A549 (cell line): ENCODE measurements at regions not wholly inside any gene's neighbourhood (a gene's known extent, or its start where the extent isn't known, plus 50 kb on each side); places are given as distances from the start of the nearest gene placed in this dataset.

Source experiments
- ATAC-seq, 2 experiments: fragments of 200-7000 bp in 1 of 2; fragments of >200 bp in 1 of 2; cut with Nextera tagmentation in 1 of 2; cut with Tn5 transposase in 1 of 2; 3 replicates each; pipeline versions ENCODE4 v1.8.0 to v1.9.1; 2018 to 2020; ENCODE audit warnings: mild to moderate bottlenecking in 1 of 2, moderate library complexity in 1 of 2
- CTCF ChIA-PET: fragments of 300-600 bp; sonication (Branson Sonifier 250); formaldehyde crosslinking; extraction: SDS; loops from one replicate; lab custom pipeline; 2021; ENCODE audit warnings: antibody characterized with exemption, inconsistent platforms; lab: Yijun Ruan, JAX
- POLR2A ChIA-PET: fragments of 350-600 bp; formaldehyde crosslinking; extraction: SDS; loops from one replicate; lab custom pipeline; 2021; ENCODE audit warnings: antibody characterized with exemption, inconsistent platforms; lab: Yijun Ruan, JAX
- DNase-seq, 2 experiments: peaks; one replicate each; pipeline versions ENCODE4 v3.0.0 to v3.0.0-alpha.2; 2011 to 2016; ENCODE audit warnings: low read depth in 1 of 2, low spot score in 1 of 2
- FAIRE-seq: peaks from 2 replicates; lab custom pipeline; 2011; peaks lifted over from hg19 to GRCh38; lab: Jason Lieb, UNC
- H3K27ac ChIP-seq, 2 experiments: fragments of >200 bp; sonication (Bioruptor Twin); formaldehyde crosslinking; 3 replicates each; pipeline ENCODE4 v1.5.1; 2016 to 2017
- H3K4me1 ChIP-seq: fragments of >200 bp; sonication (Bioruptor Twin); formaldehyde crosslinking; 3 replicates; pipeline ENCODE4 v1.6.1; 2016
- H3K4me2 ChIP-seq: fragments of >200 bp; sonication (Bioruptor Twin); formaldehyde crosslinking; 3 replicates; pipeline ENCODE4 v1.6.1; 2016
- H3K4me3 ChIP-seq: fragments of >200 bp; sonication (Bioruptor Twin); formaldehyde crosslinking; 3 replicates; pipeline ENCODE4 v1.5.1; 2016
- H3K9me3 ChIP-seq: fragments of >200 bp; sonication (Bioruptor Twin); formaldehyde crosslinking; 3 replicates; pipeline ENCODE4 v1.6.1; 2016
- BHLHE40 ChIP-seq: IDR thresholded peaks from 2 replicates; pipeline ENCODE4 v1.6.1; 2012; ENCODE audit warnings: low read depth, low read length, inconsistent platforms
- CBX8 ChIP-seq: fragments of 200-600 bp; sonication (generic); IDR thresholded peaks from 2 replicates; pipeline ENCODE4 v1.6.1; 2016
- CEBPB ChIP-seq, 2 experiments: fragments of >200 bp in 1 of 2; sonication (Bioruptor Twin) in 1 of 2; formaldehyde crosslinking in 1 of 2; IDR thresholded peaks; 2 replicates each; pipeline ENCODE4 v1.6.1; 2012 to 2016
- CHD2 ChIP-seq: fragments of 150-350 bp; IDR thresholded peaks from 2 replicates; pipeline ENCODE4 v1.6.1; 2014; ENCODE audit warnings: low read length; ENCODE audit not compliant: partially characterized antibody
- EHMT2 ChIP-seq: fragments of 200-600 bp; sonication (generic); IDR thresholded peaks from 2 replicates; pipeline ENCODE4 v1.6.1; 2016; ENCODE audit warnings: antibody characterized with exemption, low read depth, mild to moderate bottlenecking, moderate library complexity
- EP300 ChIP-seq, 2 experiments: fragments of >200 bp; sonication (Bioruptor Twin); formaldehyde crosslinking; IDR thresholded peaks; 2 replicates in 1 of 2; 3 replicates in 1 of 2; pipeline ENCODE4 v1.6.1; 2016 to 2017
- ESRRA ChIP-seq: fragments of 150-350 bp; IDR thresholded peaks from 2 replicates; pipeline ENCODE4 v1.6.1; 2014; ENCODE audit warnings: mild to moderate bottlenecking, low read length, borderline replicate concordance
- FOSL2 ChIP-seq, 2 experiments: fragments of 450-650 bp in 1 of 2; fragments of >200 bp in 1 of 2; sonication (Bioruptor Twin) in 1 of 2; formaldehyde crosslinking; IDR thresholded peaks; 2 replicates each; pipeline versions ENCODE4 v1.5.0 to v1.6.1; 2016 to 2020; ENCODE audit warnings: mild to moderate bottlenecking in 1 of 2, moderate library complexity in 1 of 2
- FOXS1 ChIP-seq: fragments of 250-450 bp; sonication (Bioruptor Pico); IDR thresholded peaks from 2 replicates; pipeline ENCODE4 v1.5.0; 2020; ENCODE audit warnings: mild to moderate bottlenecking, moderate library complexity
- HOXA7 ChIP-seq: fragments of 250-450 bp; sonication (Bioruptor Pico); IDR thresholded peaks from 2 replicates; pipeline ENCODE4 v1.5.0; 2020; ENCODE audit warnings: mild to moderate bottlenecking, moderate library complexity
- JUN ChIP-seq, 2 experiments: fragments of >200 bp; sonication (Bioruptor Twin); formaldehyde crosslinking; IDR thresholded peaks; 2 replicates in 1 of 2; 3 replicates in 1 of 2; pipeline ENCODE4 v1.6.1; 2016 to 2017
- JUNB ChIP-seq: fragments of >200 bp; sonication (Bioruptor Twin); formaldehyde crosslinking; IDR thresholded peaks from 2 replicates; pipeline ENCODE4 v1.6.1; 2016
- KDM1A ChIP-seq: fragments of 200-600 bp; sonication (generic); IDR thresholded peaks from 2 replicates; pipeline ENCODE4 v1.6.1; 2016; ENCODE audit warnings: low read depth, mild to moderate bottlenecking
- KDM5A ChIP-seq: fragments of 200-600 bp; sonication (generic); IDR thresholded peaks from 2 replicates; pipeline ENCODE4 v1.6.1; 2016; ENCODE audit warnings: antibody characterized with exemption, mild to moderate bottlenecking
- MYC ChIP-seq: IDR thresholded peaks from 2 replicates; pipeline ENCODE4 v1.6.1; 2012; ENCODE audit warnings: mild to moderate bottlenecking, inconsistent platforms, low read length, improper control_type of control experiment, borderline replicate concordance
- NPAS2 ChIP-seq: fragments of 250-450 bp; sonication (Bioruptor Pico); IDR thresholded peaks from 2 replicates; pipeline ENCODE4 v1.8.0; 2022; ENCODE audit warnings: mild to moderate bottlenecking, moderate library complexity, borderline replicate concordance
- POLR2AphosphoS2 ChIP-seq: conservative IDR thresholded peaks from 2 replicates; pipeline ENCODE4 v1.6.1; 2012; ENCODE audit warnings: low read length, improper control_type of control experiment, inconsistent platforms
- SMC3 ChIP-seq: fragments of >200 bp; sonication (Bioruptor Twin); formaldehyde crosslinking; IDR thresholded peaks from 3 replicates; pipeline ENCODE4 v1.6.1; 2018; ENCODE audit warnings: inconsistent platforms
- TFCP2L1 ChIP-seq: fragments of 250-450 bp; sonication (Bioruptor Pico); IDR thresholded peaks from 2 replicates; pipeline ENCODE4 v1.5.0; 2021; ENCODE audit warnings: mild to moderate bottlenecking
- ZC3H11A ChIP-seq: fragments of 450-650 bp; IDR thresholded peaks from 2 replicates; pipeline ENCODE4 v1.6.1; 2014; ENCODE audit warnings: antibody characterized with exemption, mild to moderate bottlenecking
- ZFP36 ChIP-seq: fragments of 450-650 bp; IDR thresholded peaks from 2 replicates; pipeline ENCODE4 v1.6.1; 2014; ENCODE audit warnings: borderline replicate concordance; ENCODE audit not compliant: partially characterized antibody
- ZSCAN20 ChIP-seq: fragments of 250-450 bp; sonication (Bioruptor Pico); IDR thresholded peaks from 2 replicates; pipeline ENCODE4 v1.8.0; 2022; ENCODE audit warnings: mild to moderate bottlenecking, moderate library complexity
- WGBS: methylation state at CpG from one replicate; pipeline ENCODE4 v1.1.6; 2017; ENCODE audit errors: missing lambda C conversion rate; 5-methylcytosine and 5-hydroxymethylcytosine counted together
- TF ChIP-seq, protein P1 (sequence below): fragments of >200 bp; sonication (Bioruptor Twin); formaldehyde crosslinking; IDR thresholded peaks from 3 replicates; pipeline ENCODE4 v1.6.1; 2016
- TF ChIP-seq, protein P2 (sequence below): fragments of 200-600 bp; sonication (generic); IDR thresholded peaks from 2 replicates; pipeline ENCODE4 v1.6.1; 2016; ENCODE audit warnings: antibody characterized with exemption, mild to moderate bottlenecking, moderate library complexity
- TF ChIP-seq, protein P3 (sequence below): fragments of 450-650 bp; IDR thresholded peaks from 2 replicates; pipeline ENCODE4 v1.6.1; 2014; ENCODE audit warnings: antibody characterized with exemption
- TF ChIP-seq, protein P4 (sequence below): IDR thresholded peaks from 2 replicates; pipeline ENCODE4 v1.6.1; 2012; ENCODE audit warnings: low read depth, borderline replicate concordance
- TF ChIP-seq, protein P5 (sequence below): IDR thresholded peaks from 2 replicates; pipeline ENCODE4 v1.6.1; 2012

DNA sequence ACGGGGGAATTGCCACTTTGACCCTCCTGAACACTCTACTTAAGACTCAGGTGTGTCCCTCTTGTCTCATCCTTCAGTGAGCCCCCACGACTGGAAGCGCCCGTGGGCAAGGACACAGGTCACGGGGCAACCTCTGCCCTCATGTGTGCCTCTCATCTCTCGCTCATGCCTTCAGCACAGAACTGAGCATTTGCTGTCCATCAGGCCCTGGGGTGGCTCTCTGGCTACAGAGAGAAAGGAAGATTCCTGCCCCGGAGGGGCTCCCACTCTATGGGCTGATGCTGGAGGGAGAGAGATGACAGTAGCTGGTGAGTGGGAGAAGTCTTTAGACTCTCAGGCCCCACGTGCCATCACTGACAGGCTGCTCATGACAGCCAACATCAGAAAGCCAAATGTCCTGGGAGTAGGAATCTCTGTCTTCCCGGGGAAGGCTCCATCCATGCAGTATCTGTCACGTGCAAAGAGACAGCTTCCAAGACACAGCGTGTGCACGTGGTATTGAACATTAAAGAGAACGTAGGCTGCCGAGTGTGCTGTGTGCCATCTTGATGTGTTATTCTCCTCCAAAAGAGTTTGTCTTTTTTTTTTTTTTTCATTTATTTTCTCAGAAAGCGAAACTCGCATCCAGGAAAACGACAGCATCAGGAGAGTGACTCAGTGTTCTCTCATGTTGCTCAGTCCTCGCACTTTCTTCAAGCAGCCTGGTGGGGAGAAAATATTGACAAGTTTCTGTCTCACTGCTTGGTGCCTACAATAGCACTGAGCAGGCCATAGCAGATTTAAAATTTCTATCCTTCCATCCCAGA, 190.5 kb downstream of the GAS1 start (continued):
- TF ChIP-seq NPAS2 (CRISPR knock-in tag) = no peak

DNA sequence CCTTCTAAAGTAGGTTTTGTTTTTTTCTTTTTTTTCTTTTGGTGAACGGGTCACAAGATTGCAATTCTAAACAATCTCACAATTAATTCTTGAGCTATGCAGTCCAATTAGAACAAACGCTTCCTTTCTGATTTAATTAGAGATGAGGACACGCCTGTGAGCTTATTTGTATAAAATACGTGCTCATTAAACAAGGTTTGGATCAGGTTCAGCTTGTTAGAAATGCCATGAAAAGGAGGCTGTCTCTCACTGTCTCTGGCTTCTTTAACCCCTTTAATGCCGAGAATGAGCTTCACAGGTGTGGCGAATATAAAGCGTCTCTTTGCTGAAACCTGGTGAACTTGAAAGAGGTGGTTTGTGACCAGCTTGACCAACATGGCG, 191.8 kb downstream of the GAS1 start:
- no peak overlapping the region for H3K4me3 ChIP-seq
- no peak for ATAC-seq
- ChIA-PET CTCF (interaction anchor here (1.3 kb wide), 1 partner anchor 14 kb away, joined by 3 read pairs; no protein-coding TSS in a partner anchor), POLR2A (no interaction called here)
- no peak overlapping the region for H3K27ac ChIP-seq
- no peak for DNase-seq
- H3K4me2 ChIP-seq = no peak overlapping the region
- no peak for FAIRE-seq
- WGBS = 7% methylated on average over 8 of the region's 8 CpGs
- H3K9me3 ChIP-seq = no peaks in the 10 kb centered on the region
- TF ChIP-seq POLR2AphosphoS2 = no peak
- TF ChIP-seq FOSL2 (IDR thresholded peaks at IDR 0.05) = no peak
- no peak for TF ChIP-seq FOSL2 (CRISPR knock-in tag; IDR thresholded peaks at IDR 0.05)
- TF ChIP-seq KDM5A = no peak
- TF ChIP-seq, protein P1, sequence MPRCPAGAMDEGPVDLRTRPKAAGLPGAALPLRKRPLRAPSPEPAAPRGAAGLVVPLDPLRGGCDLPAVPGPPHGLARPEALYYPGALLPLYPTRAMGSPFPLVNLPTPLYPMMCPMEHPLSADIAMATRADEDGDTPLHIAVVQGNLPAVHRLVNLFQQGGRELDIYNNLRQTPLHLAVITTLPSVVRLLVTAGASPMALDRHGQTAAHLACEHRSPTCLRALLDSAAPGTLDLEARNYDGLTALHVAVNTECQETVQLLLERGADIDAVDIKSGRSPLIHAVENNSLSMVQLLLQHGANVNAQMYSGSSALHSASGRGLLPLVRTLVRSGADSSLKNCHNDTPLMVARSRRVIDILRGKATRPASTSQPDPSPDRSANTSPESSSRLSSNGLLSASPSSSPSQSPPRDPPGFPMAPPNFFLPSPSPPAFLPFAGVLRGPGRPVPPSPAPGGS = no peak
- TF ChIP-seq, protein P2, sequence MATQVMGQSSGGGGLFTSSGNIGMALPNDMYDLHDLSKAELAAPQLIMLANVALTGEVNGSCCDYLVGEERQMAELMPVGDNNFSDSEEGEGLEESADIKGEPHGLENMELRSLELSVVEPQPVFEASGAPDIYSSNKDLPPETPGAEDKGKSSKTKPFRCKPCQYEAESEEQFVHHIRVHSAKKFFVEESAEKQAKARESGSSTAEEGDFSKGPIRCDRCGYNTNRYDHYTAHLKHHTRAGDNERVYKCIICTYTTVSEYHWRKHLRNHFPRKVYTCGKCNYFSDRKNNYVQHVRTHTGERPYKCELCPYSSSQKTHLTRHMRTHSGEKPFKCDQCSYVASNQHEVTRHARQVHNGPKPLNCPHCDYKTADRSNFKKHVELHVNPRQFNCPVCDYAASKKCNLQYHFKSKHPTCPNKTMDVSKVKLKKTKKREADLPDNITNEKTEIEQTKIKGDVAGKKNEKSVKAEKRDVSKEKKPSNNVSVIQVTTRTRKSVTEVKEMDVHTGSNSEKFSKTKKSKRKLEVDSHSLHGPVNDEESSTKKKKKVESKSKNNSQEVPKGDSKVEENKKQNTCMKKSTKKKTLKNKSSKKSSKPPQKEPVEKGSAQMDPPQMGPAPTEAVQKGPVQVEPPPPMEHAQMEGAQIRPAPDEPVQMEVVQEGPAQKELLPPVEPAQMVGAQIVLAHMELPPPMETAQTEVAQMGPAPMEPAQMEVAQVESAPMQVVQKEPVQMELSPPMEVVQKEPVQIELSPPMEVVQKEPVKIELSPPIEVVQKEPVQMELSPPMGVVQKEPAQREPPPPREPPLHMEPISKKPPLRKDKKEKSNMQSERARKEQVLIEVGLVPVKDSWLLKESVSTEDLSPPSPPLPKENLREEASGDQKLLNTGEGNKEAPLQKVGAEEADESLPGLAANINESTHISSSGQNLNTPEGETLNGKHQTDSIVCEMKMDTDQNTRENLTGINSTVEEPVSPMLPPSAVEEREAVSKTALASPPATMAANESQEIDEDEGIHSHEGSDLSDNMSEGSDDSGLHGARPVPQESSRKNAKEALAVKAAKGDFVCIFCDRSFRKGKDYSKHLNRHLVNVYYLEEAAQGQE = no peak
- TF ChIP-seq CHD2 = no peak
- no peak for TF ChIP-seq ZSCAN20 (CRISPR knock-in tag)
- TF ChIP-seq BHLHE40 = no peak
- no peak for TF ChIP-seq ZC3H11A
- H3K4me1 ChIP-seq = no peaks in the 10 kb centered on the region

DNA sequence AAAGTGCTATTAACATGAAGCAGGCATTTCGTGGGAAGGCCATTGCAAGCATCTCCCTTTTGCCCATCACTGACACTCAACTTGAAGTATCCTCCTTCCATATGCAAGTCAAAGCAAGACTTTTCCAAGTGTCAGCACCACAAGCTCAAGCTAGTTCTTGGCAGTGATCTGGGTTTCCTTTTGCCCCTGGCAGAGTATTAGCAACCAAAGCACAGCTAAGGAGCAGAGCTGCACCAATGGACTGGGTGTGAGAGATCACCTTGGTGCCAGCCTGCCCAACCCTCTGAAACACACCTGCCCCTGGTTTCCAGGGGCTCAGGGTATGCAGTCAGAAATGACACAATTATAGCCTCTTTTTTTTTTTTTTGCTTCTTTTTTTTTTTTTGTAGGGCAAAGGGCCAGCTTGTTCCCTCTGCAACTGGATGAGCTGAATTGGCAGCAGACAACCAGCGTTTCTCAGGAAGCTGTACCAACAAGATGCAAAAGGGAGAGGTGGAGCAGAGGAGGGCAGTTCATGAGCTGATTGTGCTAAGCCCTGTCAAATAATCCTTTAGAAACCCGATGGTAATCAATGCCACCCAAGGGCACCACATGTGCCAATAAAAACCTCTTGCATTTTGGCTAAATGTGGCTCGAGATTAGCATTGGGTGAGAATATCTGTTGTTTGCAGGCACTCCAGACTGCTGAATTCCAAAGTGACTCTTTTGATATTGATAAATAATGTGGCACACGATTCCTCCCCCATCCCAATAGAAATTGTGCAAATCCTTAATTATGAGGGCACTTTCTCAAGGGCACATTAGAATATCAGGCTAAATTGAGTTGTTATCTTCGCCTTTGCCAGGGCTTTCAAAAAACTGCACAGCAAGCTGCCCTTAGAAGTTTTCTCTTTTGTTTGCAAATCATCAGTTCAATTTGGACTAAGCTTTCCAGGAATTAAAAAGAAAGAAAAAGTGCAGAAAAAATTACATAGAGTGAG, 192.4 kb downstream of the GAS1 start:
- Histone ChIP-seq H3K9me3 (no peaks in the 10 kb centered on the region), H3K4me3 (no peak overlapping the region), H3K4me2 (no peak overlapping the region), H3K4me1 (no peaks in the 10 kb centered on the region), H3K27ac (no peak overlapping the region)
- WGBS = 2% methylated on average over 6 of the region's 6 CpGs
- FAIRE-seq (no peak), ATAC-seq (no peak), DNase-seq (no peak)
- no peak for TF ChIP-seq JUNB
- TF ChIP-seq MYC = no peak
- TF ChIP-seq HOXA7 = no peak
- no peak for TF ChIP-seq FOXS1 (CRISPR knock-in tag)
- no peak for TF ChIP-seq EP300 (IDR thresholded peaks at IDR 0.05)
- TF ChIP-seq ZFP36 = no peak
- TF ChIP-seq EHMT2 = no peak
- TF ChIP-seq SMC3 = no peak
- TF ChIP-seq CEBPB (IDR thresholded peaks at IDR 0.05) = no peak
- no peak for TF ChIP-seq JUN (IDR thresholded peaks at IDR 0.05)
- TF ChIP-seq, protein P3, sequence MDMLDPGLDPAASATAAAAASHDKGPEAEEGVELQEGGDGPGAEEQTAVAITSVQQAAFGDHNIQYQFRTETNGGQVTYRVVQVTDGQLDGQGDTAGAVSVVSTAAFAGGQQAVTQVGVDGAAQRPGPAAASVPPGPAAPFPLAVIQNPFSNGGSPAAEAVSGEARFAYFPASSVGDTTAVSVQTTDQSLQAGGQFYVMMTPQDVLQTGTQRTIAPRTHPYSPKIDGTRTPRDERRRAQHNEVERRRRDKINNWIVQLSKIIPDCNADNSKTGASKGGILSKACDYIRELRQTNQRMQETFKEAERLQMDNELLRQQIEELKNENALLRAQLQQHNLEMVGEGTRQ = no peak
- TF ChIP-seq CBX8 = no peak
- TF ChIP-seq TFCP2L1 (CRISPR knock-in tag) = no peak
- TF ChIP-seq CHD2 = no peak
- no peak for TF ChIP-seq KDM1A
- no peak for TF ChIP-seq ZC3H11A
- no peak for TF ChIP-seq ESRRA
- TF ChIP-seq, protein P4, sequence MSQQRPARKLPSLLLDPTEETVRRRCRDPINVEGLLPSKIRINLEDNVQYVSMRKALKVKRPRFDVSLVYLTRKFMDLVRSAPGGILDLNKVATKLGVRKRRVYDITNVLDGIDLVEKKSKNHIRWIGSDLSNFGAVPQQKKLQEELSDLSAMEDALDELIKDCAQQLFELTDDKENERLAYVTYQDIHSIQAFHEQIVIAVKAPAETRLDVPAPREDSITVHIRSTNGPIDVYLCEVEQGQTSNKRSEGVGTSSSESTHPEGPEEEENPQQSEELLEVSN = no peak
- TF ChIP-seq, protein P5, sequence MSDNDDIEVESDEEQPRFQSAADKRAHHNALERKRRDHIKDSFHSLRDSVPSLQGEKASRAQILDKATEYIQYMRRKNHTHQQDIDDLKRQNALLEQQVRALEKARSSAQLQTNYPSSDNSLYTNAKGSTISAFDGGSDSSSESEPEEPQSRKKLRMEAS = no peak
- TF ChIP-seq, all 56 proteins: peak for 0
- POLR2A ChIA-PET = no interaction called here
- CTCF ChIA-PET = interaction anchor here (1.3 kb wide), 1 partner anchor 13 kb away, joined by 3 read pairs; no protein-coding TSS in a partner anchor
